ENCODE measurements at regions not wholly inside any gene's neighbourhood (a gene's known extent, or its start where the extent isn't known, plus 50 kb on each side); places are given as distances from the start of the nearest gene placed in this dataset.
"Not testable (repeated sequence)": the region's sequence is repeated elsewhere in the genome, so short reads cannot be mapped to it uniquely, and the experiment has no call there.

GRCh38 chr11:129640671-129641070 lies 175.0 kb upstream of the TMEM45B start:
- Histone ChIP-seq H3K27ac (ENCODE audit: low read depth, low read length) (no peak overlapping the region), H3K36me3 (ENCODE audit: insufficient read depth, low read length) (no peaks in the 10 kb centered on the region), H3K9ac (ENCODE audit: low read length) (no peak overlapping the region), H3K27me3 (ENCODE audit: control insufficient read depth in 1 of 2, insufficient read depth in 2 of 2, low read length in 2 of 2) (no peaks in the 10 kb centered on the region), H3K9me3 (ENCODE audit: low read length) (no peaks in the 10 kb centered on the region), H3K4me1 (ENCODE audit: insufficient read depth, low read length) (no peaks in the 10 kb centered on the region), H3K4me3 (ENCODE audit: low read depth in 1 of 2, low read length in 2 of 2) (no peak overlapping the region)

GRCh38 chr11:129643031-129643721 lies 172.5 kb upstream of the TMEM45B start:
- H3K36me3 ChIP-seq (ENCODE audit: insufficient read depth, low read length) = no peaks in the 10 kb centered on the region
- H3K27me3 ChIP-seq (ENCODE audit: control insufficient read depth in 1 of 2, insufficient read depth in 2 of 2, low read length in 2 of 2) = no peaks in the 10 kb centered on the region
- no peaks in the 10 kb centered on the region for H3K9me3 ChIP-seq (ENCODE audit: low read length)
- H3K9ac ChIP-seq (ENCODE audit: low read length) = no peak overlapping the region
- H3K4me1 ChIP-seq (ENCODE audit: insufficient read depth, low read length) = no peaks in the 10 kb centered on the region
- H3K4me3 ChIP-seq (ENCODE audit: low read depth in 1 of 2, low read length in 2 of 2) = no peak overlapping the region
- H3K27ac ChIP-seq (ENCODE audit: low read depth, low read length) = no peak overlapping the region

GRCh38 chr11:129644326-129644725 lies 171.3 kb upstream of the TMEM45B start:
- no peak overlapping the region for H3K27ac ChIP-seq (ENCODE audit: low read depth, low read length)
- no peak overlapping the region for H3K4me3 ChIP-seq (ENCODE audit: low read depth in 1 of 2, low read length in 2 of 2)
- no peak overlapping the region for H3K9ac ChIP-seq (ENCODE audit: low read length)
- no peaks in the 10 kb centered on the region for H3K36me3 ChIP-seq (ENCODE audit: insufficient read depth, low read length)
- H3K27me3 ChIP-seq (ENCODE audit: control insufficient read depth in 1 of 2, insufficient read depth in 2 of 2, low read length in 2 of 2) = no peaks in the 10 kb centered on the region
- no peaks in the 10 kb centered on the region for H3K4me1 ChIP-seq (ENCODE audit: insufficient read depth, low read length)
- H3K9me3 ChIP-seq (ENCODE audit: low read length) = no peaks in the 10 kb centered on the region

GRCh38 chr11:129645943-129646342 lies 169.7 kb upstream of the TMEM45B start:
- Histone ChIP-seq H3K27ac (ENCODE audit: low read depth, low read length) (no peak overlapping the region), H3K9ac (ENCODE audit: low read length) (no peak overlapping the region), H3K27me3 (ENCODE audit: control insufficient read depth in 1 of 2, insufficient read depth in 2 of 2, low read length in 2 of 2) (no peaks in the 10 kb centered on the region), H3K36me3 (ENCODE audit: insufficient read depth, low read length) (no peaks in the 10 kb centered on the region), H3K9me3 (ENCODE audit: low read length) (no peaks in the 10 kb centered on the region), H3K4me1 (ENCODE audit: insufficient read depth, low read length) (no peaks in the 10 kb centered on the region), H3K4me3 (ENCODE audit: low read depth in 1 of 2, low read length in 2 of 2) (no peak overlapping the region)

- H3K27me3 ChIP-seq (ENCODE audit: control insufficient read depth in 1 of 2, insufficient read depth in 2 of 2, low read length in 2 of 2); H3K4me3 ChIP-seq (ENCODE audit: low read depth in 1 of 2, low read length in 2 of 2): not testable (repeated sequence)
Measured at GRCh38 chr11:129650044-129650443, 165.6 kb upstream of the TMEM45B start.

GRCh38 chr11:129652835-129653234 lies 162.8 kb upstream of the TMEM45B start:
- H3K9ac ChIP-seq (ENCODE audit: low read length) = no peak overlapping the region
- H3K36me3 ChIP-seq (ENCODE audit: insufficient read depth, low read length) = no peaks in the 10 kb centered on the region
- no peaks in the 10 kb centered on the region for H3K4me1 ChIP-seq (ENCODE audit: insufficient read depth, low read length)
- H3K4me3 ChIP-seq (ENCODE audit: low read depth in 1 of 2, low read length in 2 of 2) = no peak overlapping the region
- no peaks in the 10 kb centered on the region for H3K27me3 ChIP-seq (ENCODE audit: control insufficient read depth in 1 of 2, insufficient read depth in 2 of 2, low read length in 2 of 2)
- H3K9me3 ChIP-seq (ENCODE audit: low read length) = peaks cover 4% of the 10 kb centered on the region
- H3K27ac ChIP-seq (ENCODE audit: low read depth, low read length) = no peak overlapping the region

More at GRCh38 chr11:129650044-129650443, 165.6 kb upstream of the TMEM45B start:
- not testable (repeated sequence) for H3K9me3 ChIP-seq (ENCODE audit: low read length); H3K36me3 ChIP-seq (ENCODE audit: insufficient read depth, low read length); H3K9ac ChIP-seq (ENCODE audit: low read length); H3K4me1 ChIP-seq (ENCODE audit: insufficient read depth, low read length); H3K27ac ChIP-seq (ENCODE audit: low read depth, low read length)

GRCh38 chr11:129655247-129655832 lies 160.3 kb upstream of the TMEM45B start:
- Histone ChIP-seq H3K36me3 (ENCODE audit: insufficient read depth, low read length) (no peaks in the 10 kb centered on the region), H3K27me3 (ENCODE audit: control insufficient read depth in 1 of 2, insufficient read depth in 2 of 2, low read length in 2 of 2) (no peaks in the 10 kb centered on the region), H3K9ac (ENCODE audit: low read length) (no peak overlapping the region), H3K9me3 (ENCODE audit: low read length) (peaks cover 4% of the 10 kb centered on the region), H3K4me1 (ENCODE audit: insufficient read depth, low read length) (no peaks in the 10 kb centered on the region), H3K27ac (ENCODE audit: low read depth, low read length) (no peak overlapping the region), H3K4me3 (ENCODE audit: low read depth in 1 of 2, low read length in 2 of 2) (no peak overlapping the region)

GRCh38 chr11:129657866-129658525 lies 157.7 kb upstream of the TMEM45B start:
- H3K4me1 ChIP-seq (ENCODE audit: insufficient read depth, low read length) = no peaks in the 10 kb centered on the region
- no peak overlapping the region for H3K4me3 ChIP-seq (ENCODE audit: low read depth in 1 of 2, low read length in 2 of 2)
- H3K27me3 ChIP-seq (ENCODE audit: control insufficient read depth in 1 of 2, insufficient read depth in 2 of 2, low read length in 2 of 2) = no peaks in the 10 kb centered on the region
- H3K36me3 ChIP-seq (ENCODE audit: insufficient read depth, low read length) = no peaks in the 10 kb centered on the region
- H3K9me3 ChIP-seq (ENCODE audit: low read length) = peaks cover 4% of the 10 kb centered on the region
- no peak overlapping the region for H3K9ac ChIP-seq (ENCODE audit: low read length)
- no peak overlapping the region for H3K27ac ChIP-seq (ENCODE audit: low read depth, low read length)

GRCh38 chr11:129658526-129658867 lies 157.2 kb upstream of the TMEM45B start:
- no peaks in the 10 kb centered on the region for H3K27me3 ChIP-seq (ENCODE audit: control insufficient read depth in 1 of 2, insufficient read depth in 2 of 2, low read length in 2 of 2)
- H3K27ac ChIP-seq (ENCODE audit: low read depth, low read length) = no peak overlapping the region

GRCh38 chr11:129680907-129681306 lies 134.7 kb upstream of the TMEM45B start:
- no peaks in the 10 kb centered on the region for H3K4me1 ChIP-seq (ENCODE audit: insufficient read depth, low read length)
- H3K9ac ChIP-seq (ENCODE audit: low read length) = no peak overlapping the region
- no peak overlapping the region for H3K4me3 ChIP-seq (ENCODE audit: low read depth in 1 of 2, low read length in 2 of 2)
- H3K9me3 ChIP-seq (ENCODE audit: low read length) = no peaks in the 10 kb centered on the region
- no peak overlapping the region for H3K27ac ChIP-seq (ENCODE audit: low read depth, low read length)
- no peaks in the 10 kb centered on the region for H3K27me3 ChIP-seq (ENCODE audit: control insufficient read depth in 1 of 2, insufficient read depth in 2 of 2, low read length in 2 of 2)
- H3K36me3 ChIP-seq (ENCODE audit: insufficient read depth, low read length) = no peaks in the 10 kb centered on the region

More at GRCh38 chr11:129658526-129658867, 157.2 kb upstream of the TMEM45B start:
- Histone ChIP-seq H3K4me3 (ENCODE audit: low read depth in 1 of 2, low read length in 2 of 2) (no peak overlapping the region), H3K9ac (ENCODE audit: low read length) (no peak overlapping the region), H3K36me3 (ENCODE audit: insufficient read depth, low read length) (no peaks in the 10 kb centered on the region), H3K9me3 (ENCODE audit: low read length) (peaks cover 4% of the 10 kb centered on the region), H3K4me1 (ENCODE audit: insufficient read depth, low read length) (no peaks in the 10 kb centered on the region)

GRCh38 chr11:129681344-129682114 lies 134.1 kb upstream of the TMEM45B start:
- Histone ChIP-seq H3K27ac (ENCODE audit: low read depth, low read length) (no peak overlapping the region), H3K36me3 (ENCODE audit: insufficient read depth, low read length) (no peaks in the 10 kb centered on the region), H3K4me1 (ENCODE audit: insufficient read depth, low read length) (no peaks in the 10 kb centered on the region), H3K9me3 (ENCODE audit: low read length) (no peaks in the 10 kb centered on the region), H3K4me3 (ENCODE audit: low read depth in 1 of 2, low read length in 2 of 2) (no peak overlapping the region), H3K27me3 (ENCODE audit: control insufficient read depth in 1 of 2, insufficient read depth in 2 of 2, low read length in 2 of 2) (no peaks in the 10 kb centered on the region), H3K9ac (ENCODE audit: low read length) (no peak overlapping the region)

Measured in muscle layer of colon (tissue), 2 donors.